NCI-H128 (cell line): ENCODE measurements at regions not wholly inside any gene's neighbourhood (a gene's known extent, or its start where the extent isn't known, plus 50 kb on each side); places are given as distances from the start of the nearest gene placed in this dataset.

Source experiments
- DNase-seq: peaks from one replicate; lab custom pipeline; 2025; ENCODE audit not compliant: unreplicated experiment; lab: John Stamatoyannopoulos, UW

GRCh38 chr5:167968837-167969236 lies 322.6 kb upstream of the WWC1 start:
- no peak for DNase-seq

- DNase-seq = no peak
These were observed 321.4 kb upstream of the WWC1 start for GRCh38 chr5:167969998-167970397.

- DNase-seq = no peak
These were observed 319.7 kb upstream of the WWC1 start for GRCh38 chr5:167971706-167972105.

- DNase-seq = no peak
These were observed 318.3 kb upstream of the WWC1 start for GRCh38 chr5:167973126-167973525.

- DNase-seq = no peak
These were observed 306.5 kb upstream of the WWC1 start for GRCh38 chr5:167984951-167985350.

- DNase-seq = no peak
These were observed 306.1 kb upstream of the WWC1 start for GRCh38 chr5:167985373-167985772.

- DNase-seq = no peak
These were observed 303.8 kb upstream of the WWC1 start for GRCh38 chr5:167987490-167988280.

- no peak for DNase-seq
These were observed 298.6 kb upstream of the WWC1 start for GRCh38 chr5:167992868-167993267.

- DNase-seq = no peak
These were observed 297.7 kb upstream of the WWC1 start for GRCh38 chr5:167993771-167994170.

GRCh38 chr5:167995844-167996425 lies 295.5 kb upstream of the WWC1 start:
- no peak for DNase-seq

- no peak for DNase-seq
These were observed 293.2 kb upstream of the WWC1 start for GRCh38 chr5:167998148-167998767.

- no peak for DNase-seq
These were observed 292.3 kb upstream of the WWC1 start for GRCh38 chr5:167999182-167999581.

- no peak for DNase-seq
These were observed 290.1 kb upstream of the WWC1 start for GRCh38 chr5:168001318-168001717.

GRCh38 chr5:168002116-168002515 lies 289.3 kb upstream of the WWC1 start:
- DNase-seq = no peak

- DNase-seq = no peak
These were observed 286.4 kb upstream of the WWC1 start for GRCh38 chr5:168005093-168005492.

- DNase-seq = no peak
These were observed 285.5 kb upstream of the WWC1 start for GRCh38 chr5:168005936-168006335.

- no peak for DNase-seq
These were observed 284.9 kb upstream of the WWC1 start for GRCh38 chr5:168006456-168007130.

- DNase-seq = no peak
These were observed 284.2 kb upstream of the WWC1 start for GRCh38 chr5:168007286-168007685.

GRCh38 chr5:168008555-168008954 lies 282.9 kb upstream of the WWC1 start:
- DNase-seq = no peak

GRCh38 chr5:168011096-168011495 lies 280.3 kb upstream of the WWC1 start:
- DNase-seq = no peak

- DNase-seq = no peak
These were observed 279.4 kb upstream of the WWC1 start for GRCh38 chr5:168012006-168012405.

- DNase-seq = no peak
These were observed 277.9 kb upstream of the WWC1 start for GRCh38 chr5:168013546-168013945.
